Stimulated activated CD4-positive, alpha-beta T cell treated with anti-CD3 and anti-CD28 coated beads, TNF-alpha, amount 100 ng/mL, for 48 hours (primary cell): ENCODE measurements at regions not wholly inside any gene's neighbourhood (a gene's known extent, or its start where the extent isn't known, plus 50 kb on each side); places are given as distances from the start of the nearest gene placed in this dataset.
"Not testable (repeated sequence)": the region's sequence is repeated elsewhere in the genome, so short reads cannot be mapped to it uniquely, and the experiment has no call there.

Source experiments
- DNase-seq, 3 donors: peaks; one replicate each; pipeline ENCODE4 v3.0.0-alpha.2; 2020; ENCODE audit warnings: low read depth in 3 of 3

- no peak for DNase-seq
Measured at GRCh38 chr2:194696690-194697089, 960.3 kb upstream of the SLC39A10 start.

GRCh38 chr2:194686569-194686968, 970.5 kb upstream of the SLC39A10 start:
- no peak for DNase-seq

- DNase-seq: no peak
Measured at GRCh38 chr2:194674043-194674442, 983.0 kb upstream of the SLC39A10 start.

- no peak for DNase-seq
Measured at GRCh38 chr2:194672994-194673393, 984.0 kb upstream of the SLC39A10 start.

GRCh38 chr2:194661431-194661830, 995.6 kb upstream of the SLC39A10 start:
- no peak for DNase-seq

- DNase-seq: not testable (repeated sequence)
Measured at GRCh38 chr2:194639057-194639456, 1018.0 kb upstream of the SLC39A10 start.

- DNase-seq: no peak
Measured at GRCh38 chr2:194621945-194622344, 1035.1 kb upstream of the SLC39A10 start.

GRCh38 chr2:194619366-194619765, 1037.7 kb upstream of the SLC39A10 start:
- no peak for DNase-seq

GRCh38 chr2:194618432-194618831, 1038.6 kb upstream of the SLC39A10 start:
- no peak for DNase-seq

- DNase-seq: no peak
Measured at GRCh38 chr2:194616334-194616733, 1040.7 kb upstream of the SLC39A10 start.

- DNase-seq: no peak
Measured at GRCh38 chr2:194610297-194610696, 1046.7 kb upstream of the SLC39A10 start.

GRCh38 chr2:194603429-194603828, 1053.6 kb upstream of the SLC39A10 start:
- no peak for DNase-seq

GRCh38 chr2:194602750-194603149, 1054.3 kb upstream of the SLC39A10 start:
- no peak for DNase-seq

- DNase-seq: no peak
Measured at GRCh38 chr2:194591192-194591591, 1065.8 kb upstream of the SLC39A10 start.

GRCh38 chr2:194587739-194588270, 1069.2 kb upstream of the SLC39A10 start:
- DNase-seq: no peak

GRCh38 chr2:194567661-194568017, 1089.4 kb upstream of the SLC39A10 start:
- DNase-seq: no peak

GRCh38 chr2:194566907-194567660, 1089.9 kb upstream of the SLC39A10 start:
- DNase-seq: no peak

GRCh38 chr2:194564422-194564821, 1092.6 kb upstream of the SLC39A10 start:
- no peak for DNase-seq

GRCh38 chr2:194562329-194562728, 1094.7 kb upstream of the SLC39A10 start:
- no peak for DNase-seq

- no peak for DNase-seq
Measured at GRCh38 chr2:194559964-194560363, 1097.1 kb upstream of the SLC39A10 start.

GRCh38 chr2:194559523-194559922, 1097.5 kb upstream of the SLC39A10 start:
- no peak for DNase-seq

GRCh38 chr2:194557993-194558392, 1099.0 kb upstream of the SLC39A10 start:
- no peak for DNase-seq

- DNase-seq: no peak
Measured at GRCh38 chr2:194556629-194557028, 1100.4 kb upstream of the SLC39A10 start.

GRCh38 chr2:194553980-194554379, 1103.0 kb upstream of the SLC39A10 start:
- no peak for DNase-seq
